ENCODE measurements at regions not wholly inside any gene's neighbourhood (a gene's known extent, or its start where the extent isn't known, plus 50 kb on each side); places are given as distances from the start of the nearest gene placed in this dataset.

- H3K36me3 ChIP-seq, result no peaks in the 10 kb centered on the region
- no peak overlapping the region for H3K27ac ChIP-seq
- TF ChIP-seq CTCF (IDR thresholded peaks at IDR 0.05) (no peak), EP300 (IDR thresholded peaks at IDR 0.05) (no peak), POLR2A (IDR thresholded peaks at IDR 0.05) (no peak), POLR2AphosphoS5 (IDR thresholded peaks at IDR 0.05) (no peak)
- DNase-seq (no peak), ATAC-seq (ENCODE audit: low FRiP score in 2 of 2) (no peak)
- no peaks in the 10 kb centered on the region for H3K9me3 ChIP-seq
- H3K4me3 ChIP-seq, result no peak overlapping the region
- H3K4me1 ChIP-seq, result no peaks in the 10 kb centered on the region
- WGBS, 2 donors, result 75 to 80% methylated on average over 3 of the region's 3 CpGs
- no peaks in the 10 kb centered on the region for H3K27me3 ChIP-seq
These were observed 309.2 kb downstream of the FAT3 start for GRCh38 chr11:92533657-92534335.

GRCh38 chr11:92536883-92537282, 312.3 kb downstream of the FAT3 start:
- ATAC-seq (ENCODE audit: low FRiP score in 2 of 2), result no peak

GRCh38 chr11:92540096-92540495, 315.5 kb downstream of the FAT3 start:
- Histone ChIP-seq H3K4me3 (no peak overlapping the region), H3K36me3 (no peaks in the 10 kb centered on the region), H3K9me3 (no peaks in the 10 kb centered on the region), H3K27ac (no peak overlapping the region), H3K4me1 (no peaks in the 10 kb centered on the region), H3K27me3 (no peaks in the 10 kb centered on the region)
- no peak for DNase-seq
- no peak for ATAC-seq (ENCODE audit: low FRiP score in 2 of 2)
- no peak for TF ChIP-seq POLR2A (IDR thresholded peaks at IDR 0.05)
- TF ChIP-seq CTCF (IDR thresholded peaks at IDR 0.05), result no peak
- 86 to 91% methylated on average over 4 of the region's 4 CpGs for WGBS, 2 donors

More at GRCh38 chr11:92536883-92537282, 312.3 kb downstream of the FAT3 start:
- WGBS, 2 donors, result 74 to 83% methylated on average over 4 of the region's 4 CpGs
- H3K36me3 ChIP-seq, result no peaks in the 10 kb centered on the region
- TF ChIP-seq POLR2A (IDR thresholded peaks at IDR 0.05) (no peak), CTCF (IDR thresholded peaks at IDR 0.05) (no peak), POLR2AphosphoS5 (IDR thresholded peaks at IDR 0.05) (no peak), EP300 (IDR thresholded peaks at IDR 0.05) (no peak)
- H3K27me3 ChIP-seq, result no peaks in the 10 kb centered on the region
- H3K9me3 ChIP-seq, result no peaks in the 10 kb centered on the region
- H3K4me1 ChIP-seq, result no peaks in the 10 kb centered on the region
- DNase-seq, result no peak
- H3K4me3 ChIP-seq, result no peak overlapping the region
- H3K27ac ChIP-seq, result no peak overlapping the region

GRCh38 chr11:92545906-92546471, 321.4 kb downstream of the FAT3 start:
- no peak for DNase-seq
- WGBS, 2 donors, result 52 to 67% methylated on average over 6 of the region's 6 CpGs
- ATAC-seq (ENCODE audit: low FRiP score in 2 of 2), result no peak

More at GRCh38 chr11:92545906-92546471, 321.4 kb downstream of the FAT3 start:
- TF ChIP-seq POLR2AphosphoS5 (IDR thresholded peaks at IDR 0.05), result no peak
- no peak for TF ChIP-seq CTCF (IDR thresholded peaks at IDR 0.05)
- no peak for TF ChIP-seq POLR2A (IDR thresholded peaks at IDR 0.05)
- TF ChIP-seq EP300 (IDR thresholded peaks at IDR 0.05), result no peak
- Histone ChIP-seq H3K4me1 (no peaks in the 10 kb centered on the region), H3K36me3 (no peaks in the 10 kb centered on the region), H3K27ac (no peak overlapping the region), H3K4me3 (no peak overlapping the region), H3K27me3 (no peaks in the 10 kb centered on the region), H3K9me3 (no peaks in the 10 kb centered on the region)

Data from upper lobe of left lung (tissue), 6 donors.